Ishikawa (cell line): ENCODE measurements at regions not wholly inside any gene's neighbourhood (a gene's known extent, or its start where the extent isn't known, plus 50 kb on each side); places are given as distances from the start of the nearest gene placed in this dataset.

Experiments
- CEBPB ChIP-seq: IDR thresholded peaks from 2 replicates; pipeline ENCODE4 v1.6.1; 2012
- CREB1 ChIP-seq: IDR thresholded peaks from 2 replicates; pipeline ENCODE4 v1.6.1; 2012; ENCODE audit warnings: low read depth
- EGR1 ChIP-seq: IDR thresholded peaks from 2 replicates; pipeline ENCODE4 v1.6.1; 2012
- EP300 ChIP-seq: IDR thresholded peaks from 2 replicates; pipeline ENCODE4 v1.6.1; 2012; ENCODE audit warnings: borderline replicate concordance
- FOXM1 ChIP-seq: IDR thresholded peaks from 2 replicates; pipeline ENCODE4 v1.6.1; 2012; ENCODE audit warnings: low read depth, borderline replicate concordance
- NFIC ChIP-seq: IDR thresholded peaks from 2 replicates; pipeline ENCODE4 v1.6.1; 2012
- RAD21 ChIP-seq: IDR thresholded peaks from 2 replicates; pipeline ENCODE4 v1.6.1; 2012; ENCODE audit warnings: low read depth
- TAF1 ChIP-seq: IDR thresholded peaks from 2 replicates; pipeline ENCODE4 v1.6.1; 2012; ENCODE audit warnings: low read depth, mild to moderate bottlenecking
- TCF12 ChIP-seq: IDR thresholded peaks from 2 replicates; pipeline ENCODE4 v1.6.1; 2012; ENCODE audit warnings: low read depth
- TEAD4 ChIP-seq: IDR thresholded peaks from 2 replicates; pipeline ENCODE4 v1.6.1; 2012
- YY1 ChIP-seq: IDR thresholded peaks from 2 replicates; pipeline ENCODE4 v1.6.1; 2012; ENCODE audit warnings: low read depth
- ZBTB7A ChIP-seq: IDR thresholded peaks from 2 replicates; pipeline ENCODE4 v1.6.1; 2012; ENCODE audit warnings: low read depth
- TF ChIP-seq, protein P1 (sequence below): IDR thresholded peaks from 2 replicates; pipeline ENCODE4 v1.6.1; 2012
- TF ChIP-seq, protein P2 (sequence below): IDR thresholded peaks from 2 replicates; pipeline ENCODE4 v1.6.1; 2012; ENCODE audit warnings: low read depth, mild to moderate bottlenecking
- TF ChIP-seq, protein P3 (sequence below): IDR thresholded peaks from 2 replicates; pipeline ENCODE4 v1.6.1; 2012

DNA sequence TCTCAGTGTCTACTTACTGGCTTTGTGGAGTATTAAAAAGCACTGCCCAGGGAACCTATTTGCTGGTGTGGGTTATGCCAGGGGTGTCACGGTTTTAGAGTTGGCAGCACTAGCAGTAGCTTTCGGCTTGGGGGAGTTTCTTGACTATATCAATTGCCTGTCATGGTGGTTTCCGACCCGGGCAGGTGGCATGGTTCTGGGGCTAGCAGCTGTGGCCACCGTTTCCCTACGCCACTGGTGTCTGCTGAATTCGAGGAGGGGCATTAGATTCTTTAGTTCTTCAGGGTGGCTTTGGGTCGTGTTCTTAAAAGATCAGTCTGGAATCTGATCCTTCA lies 55.6 kb upstream of the FOXC1 start:
- TF ChIP-seq RAD21, result no peak
- no peak for TF ChIP-seq FOXM1
- no peak for TF ChIP-seq EP300
- TF ChIP-seq, protein P1, sequence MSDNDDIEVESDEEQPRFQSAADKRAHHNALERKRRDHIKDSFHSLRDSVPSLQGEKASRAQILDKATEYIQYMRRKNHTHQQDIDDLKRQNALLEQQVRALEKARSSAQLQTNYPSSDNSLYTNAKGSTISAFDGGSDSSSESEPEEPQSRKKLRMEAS, result no peak

- TF ChIP-seq EGR1 (no peak), TEAD4 (no peak), CREB1 (no peak), CEBPB (no peak), RAD21 (no peak), TCF12 (no peak), EP300 (no peak)
- TF ChIP-seq, protein P1, result peak; percentile 26; the same call in 1 of the 2 replicates
Observed at GRCh38 chr6:1554476-1555310, 55.0 kb upstream of the FOXC1 start.

DNA sequence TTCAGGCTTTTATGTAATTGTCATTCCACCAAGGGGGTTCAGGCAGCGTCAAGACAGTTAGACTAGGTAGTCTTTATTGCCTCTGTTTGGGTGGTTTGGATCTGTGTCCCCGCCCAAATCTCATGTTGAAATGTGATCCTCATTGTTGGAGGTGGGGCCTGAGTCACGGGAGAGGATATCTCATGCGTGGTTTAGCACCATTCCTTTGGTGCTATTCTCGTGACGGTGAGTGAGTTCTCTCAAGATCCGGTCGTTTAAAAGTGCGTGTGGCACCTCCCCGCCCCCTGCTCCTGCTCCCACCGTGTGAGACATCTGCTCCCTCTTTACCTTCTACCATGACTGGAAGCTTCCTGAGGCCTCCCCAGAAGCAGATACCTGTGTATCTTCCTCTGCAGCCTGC lies 51.3 kb upstream of the FOXC1 start:
- TF ChIP-seq, protein P1, result no peak
- TF ChIP-seq, protein P2, sequence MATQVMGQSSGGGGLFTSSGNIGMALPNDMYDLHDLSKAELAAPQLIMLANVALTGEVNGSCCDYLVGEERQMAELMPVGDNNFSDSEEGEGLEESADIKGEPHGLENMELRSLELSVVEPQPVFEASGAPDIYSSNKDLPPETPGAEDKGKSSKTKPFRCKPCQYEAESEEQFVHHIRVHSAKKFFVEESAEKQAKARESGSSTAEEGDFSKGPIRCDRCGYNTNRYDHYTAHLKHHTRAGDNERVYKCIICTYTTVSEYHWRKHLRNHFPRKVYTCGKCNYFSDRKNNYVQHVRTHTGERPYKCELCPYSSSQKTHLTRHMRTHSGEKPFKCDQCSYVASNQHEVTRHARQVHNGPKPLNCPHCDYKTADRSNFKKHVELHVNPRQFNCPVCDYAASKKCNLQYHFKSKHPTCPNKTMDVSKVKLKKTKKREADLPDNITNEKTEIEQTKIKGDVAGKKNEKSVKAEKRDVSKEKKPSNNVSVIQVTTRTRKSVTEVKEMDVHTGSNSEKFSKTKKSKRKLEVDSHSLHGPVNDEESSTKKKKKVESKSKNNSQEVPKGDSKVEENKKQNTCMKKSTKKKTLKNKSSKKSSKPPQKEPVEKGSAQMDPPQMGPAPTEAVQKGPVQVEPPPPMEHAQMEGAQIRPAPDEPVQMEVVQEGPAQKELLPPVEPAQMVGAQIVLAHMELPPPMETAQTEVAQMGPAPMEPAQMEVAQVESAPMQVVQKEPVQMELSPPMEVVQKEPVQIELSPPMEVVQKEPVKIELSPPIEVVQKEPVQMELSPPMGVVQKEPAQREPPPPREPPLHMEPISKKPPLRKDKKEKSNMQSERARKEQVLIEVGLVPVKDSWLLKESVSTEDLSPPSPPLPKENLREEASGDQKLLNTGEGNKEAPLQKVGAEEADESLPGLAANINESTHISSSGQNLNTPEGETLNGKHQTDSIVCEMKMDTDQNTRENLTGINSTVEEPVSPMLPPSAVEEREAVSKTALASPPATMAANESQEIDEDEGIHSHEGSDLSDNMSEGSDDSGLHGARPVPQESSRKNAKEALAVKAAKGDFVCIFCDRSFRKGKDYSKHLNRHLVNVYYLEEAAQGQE, result no peak
- no peak for TF ChIP-seq TAF1
- TF ChIP-seq RAD21, result no peak
- TF ChIP-seq TCF12, result no peak
- TF ChIP-seq EGR1, result no peak
- TF ChIP-seq, protein P3, sequence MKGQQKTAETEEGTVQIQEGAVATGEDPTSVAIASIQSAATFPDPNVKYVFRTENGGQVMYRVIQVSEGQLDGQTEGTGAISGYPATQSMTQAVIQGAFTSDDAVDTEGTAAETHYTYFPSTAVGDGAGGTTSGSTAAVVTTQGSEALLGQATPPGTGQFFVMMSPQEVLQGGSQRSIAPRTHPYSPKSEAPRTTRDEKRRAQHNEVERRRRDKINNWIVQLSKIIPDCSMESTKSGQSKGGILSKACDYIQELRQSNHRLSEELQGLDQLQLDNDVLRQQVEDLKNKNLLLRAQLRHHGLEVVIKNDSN, result no peak
- no peak for TF ChIP-seq ZBTB7A
- TF ChIP-seq CEBPB, result no peak
- TF ChIP-seq FOXM1, result no peak
- TF ChIP-seq EP300, result no peak
- no peak for TF ChIP-seq CREB1
- no peak for TF ChIP-seq TEAD4
- no peak for TF ChIP-seq YY1
- no peak for TF ChIP-seq NFIC
